NCI-H69 (cell line): ENCODE measurements at regions not wholly inside any gene's neighbourhood (a gene's known extent, or its start where the extent isn't known, plus 50 kb on each side); places are given as distances from the start of the nearest gene placed in this dataset.
A peak's percentile ranks its signal among the peaks of the same experiment; 100 is the strongest.

Experiments used
- DNase-seq: peaks from one replicate; lab custom pipeline; 2025; lab: John Stamatoyannopoulos, UW

DNA sequence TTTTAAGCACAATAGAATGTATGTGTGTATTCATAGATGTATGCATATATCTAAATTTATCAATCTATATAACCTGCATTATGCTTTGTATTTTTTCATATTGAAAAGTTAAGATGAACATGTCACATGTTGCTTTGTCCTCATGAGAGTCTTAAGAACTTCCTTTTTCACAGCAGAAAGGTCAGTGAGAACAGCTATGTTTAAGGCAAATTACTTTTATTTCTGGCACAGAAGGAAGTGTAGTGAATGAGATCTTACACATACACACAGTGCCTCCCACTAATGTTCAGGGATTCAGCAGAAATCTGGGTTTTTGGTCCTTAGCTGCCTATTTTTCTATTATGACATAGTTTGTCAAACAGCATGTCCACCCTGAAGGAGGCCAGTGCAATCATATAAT, 134.8 kb downstream of the TMEM26 start:
- DNase-seq: no peak

- DNase-seq: no peak
Measured at GRCh38 chr10:61317706-61318105, 135.5 kb downstream of the TMEM26 start.

DNA sequence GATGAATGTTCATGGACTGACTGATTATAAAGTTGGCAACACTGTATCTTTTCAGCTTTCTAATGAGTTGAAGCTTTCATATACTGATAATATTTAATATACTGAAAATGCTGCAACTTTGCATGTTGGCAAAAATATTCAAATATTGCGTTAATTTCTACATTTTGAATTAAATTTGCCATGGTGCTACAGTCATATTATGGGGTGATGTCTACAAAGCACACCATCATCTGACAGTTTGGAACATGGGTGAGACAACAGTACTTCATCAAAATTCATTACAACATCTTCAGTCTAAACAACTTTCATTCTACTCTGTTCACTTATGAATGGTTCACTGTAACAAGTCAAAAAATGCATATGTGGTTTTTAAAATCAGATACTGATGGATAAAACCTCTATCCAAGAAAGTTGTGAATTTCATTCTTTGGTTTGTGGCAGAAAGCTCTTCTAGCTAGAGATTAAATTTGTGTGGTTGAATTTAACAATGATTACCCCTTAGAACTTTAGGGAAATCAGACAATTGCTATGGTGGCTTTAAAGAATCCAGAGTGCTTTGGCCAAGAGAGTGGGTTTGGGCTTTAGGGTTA, 136.4 kb downstream of the TMEM26 start:
- no peak for DNase-seq

DNA sequence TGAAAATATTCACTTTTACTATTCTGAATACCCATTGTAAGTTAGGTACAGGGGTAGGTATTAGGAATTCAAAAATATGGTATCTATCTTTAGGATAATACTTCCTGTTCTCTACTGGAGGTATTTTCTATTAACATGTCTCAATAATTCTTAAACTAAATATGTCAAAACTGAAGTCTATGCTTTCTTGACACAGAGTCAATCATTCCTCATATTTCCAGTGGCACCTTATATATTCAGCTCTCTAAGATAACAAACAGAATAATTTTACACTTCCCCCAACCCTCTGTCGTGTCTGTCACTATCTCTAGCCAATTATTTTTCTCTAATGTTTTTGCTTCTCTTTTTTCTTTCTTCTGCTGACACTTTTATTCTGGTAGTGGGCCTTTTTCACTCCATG, 138.9 kb downstream of the TMEM26 start:
- DNase-seq: no peak

DNA sequence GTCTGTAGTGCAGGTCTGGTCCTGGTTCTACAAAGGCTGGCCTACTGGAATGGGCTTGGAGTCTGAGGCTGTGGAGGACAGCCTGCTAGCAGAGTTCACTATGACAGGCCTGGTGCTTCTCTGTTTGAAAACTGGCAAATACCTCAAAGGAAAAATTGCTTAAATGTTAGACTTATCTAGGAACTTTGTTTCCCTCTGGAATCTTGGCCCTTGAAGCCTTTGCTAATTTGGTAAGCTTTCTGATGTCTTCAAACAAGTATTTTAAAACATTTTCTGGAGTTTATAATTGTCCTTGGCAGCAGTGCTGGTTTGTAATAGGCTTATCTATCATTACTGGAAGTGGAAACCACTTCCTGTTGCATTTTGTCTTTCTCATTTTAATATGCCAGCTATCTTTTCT, 139.7 kb downstream of the TMEM26 start:
- no peak for DNase-seq

DNA sequence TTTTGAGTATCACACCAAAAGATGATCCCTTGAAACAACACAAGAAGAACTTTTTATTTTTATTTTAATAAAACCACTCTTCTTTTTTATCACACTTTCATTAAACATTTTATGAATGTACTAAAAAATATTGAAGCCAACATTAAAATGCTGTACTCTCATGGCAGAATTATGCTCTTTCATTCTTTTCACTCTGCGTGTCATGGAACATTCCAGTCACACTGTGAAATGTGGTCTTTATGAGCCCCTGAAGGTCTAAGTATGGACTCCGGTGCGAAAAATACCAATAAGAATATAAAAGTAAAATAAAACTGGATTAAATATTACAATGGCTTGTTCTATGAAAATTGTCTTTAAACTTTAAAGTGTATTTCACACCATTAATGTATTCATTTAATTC, 148.4 kb downstream of the TMEM26 start:
- DNase-seq: no peak

- no peak for DNase-seq
Measured at GRCh38 chr10:61302124-61302523, 151.1 kb downstream of the TMEM26 start.

DNA sequence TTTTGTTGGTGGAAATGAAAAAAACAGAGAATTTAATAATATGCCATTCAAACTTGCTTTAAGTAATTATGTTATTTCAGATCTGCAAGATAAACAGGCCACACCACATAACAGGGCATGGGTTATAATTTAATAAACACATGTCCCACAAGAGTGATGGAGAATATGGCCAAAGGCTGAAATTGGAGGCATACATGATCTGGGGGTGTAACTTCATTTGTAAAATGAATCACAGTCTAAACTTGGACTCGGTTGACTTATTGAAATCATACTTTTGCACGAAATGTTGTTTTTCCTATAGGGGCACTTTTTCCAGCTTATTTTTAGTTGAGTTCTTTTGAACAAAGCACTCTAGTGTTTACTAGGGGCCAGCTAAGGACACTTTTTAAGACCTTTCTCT, 151.6 kb downstream of the TMEM26 start:
- no peak for DNase-seq

- DNase-seq: no peak
Measured at GRCh38 chr10:61299841-61300240, 153.3 kb downstream of the TMEM26 start.

DNA sequence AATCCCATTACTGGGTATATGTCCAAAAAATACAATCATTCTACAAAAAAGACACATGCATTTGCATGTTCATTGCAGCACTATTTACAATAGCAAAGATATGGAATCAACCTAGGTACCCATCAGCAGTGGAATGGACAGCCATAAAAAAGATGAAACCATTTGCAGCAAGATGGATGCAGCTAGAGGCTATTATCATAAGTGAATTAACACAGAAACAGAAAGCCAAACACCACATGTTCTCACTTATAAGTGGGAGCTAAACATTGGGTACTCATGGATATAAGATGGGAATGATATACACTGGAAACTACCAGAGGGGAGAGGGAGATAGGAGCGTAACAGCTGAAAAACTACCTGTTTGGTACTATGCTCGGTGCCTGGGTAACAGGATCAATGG, 154.0 kb downstream of the TMEM26 start:
- DNase-seq: no peak

DNA sequence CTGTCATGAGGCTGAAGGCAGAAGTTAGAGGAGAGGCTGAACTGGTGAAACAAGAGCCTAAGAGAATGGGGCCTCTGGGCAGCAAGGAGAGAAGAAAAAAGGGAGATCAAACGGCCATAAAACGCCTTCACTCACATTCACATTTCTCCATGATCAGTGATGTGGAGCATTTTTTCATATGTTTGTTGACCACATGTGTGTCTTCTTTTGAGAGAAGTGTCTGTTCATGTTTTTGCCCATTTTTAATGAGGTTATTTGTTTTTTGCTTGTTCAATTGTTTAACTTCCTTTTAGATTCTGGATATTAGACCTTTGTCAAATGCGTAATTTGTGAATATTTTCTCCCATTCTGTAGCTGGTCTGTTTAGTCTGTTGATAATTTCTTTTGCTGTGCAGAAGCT, 155.0 kb downstream of the TMEM26 start:
- DNase-seq: no peak

- DNase-seq: no peak
Measured at GRCh38 chr10:61296161-61296560, 157.0 kb downstream of the TMEM26 start.

GRCh38 chr10:61294131-61294530, 159.1 kb downstream of the TMEM26 start:
- DNase-seq: no peak

GRCh38 chr10:61289813-61290212, 163.4 kb downstream of the TMEM26 start:
- no peak for DNase-seq

- DNase-seq: no peak
Measured at GRCh38 chr10:61286686-61287085, 166.5 kb downstream of the TMEM26 start.

- DNase-seq: no peak
Measured at GRCh38 chr10:61285749-61286148, 167.4 kb downstream of the TMEM26 start.

DNA sequence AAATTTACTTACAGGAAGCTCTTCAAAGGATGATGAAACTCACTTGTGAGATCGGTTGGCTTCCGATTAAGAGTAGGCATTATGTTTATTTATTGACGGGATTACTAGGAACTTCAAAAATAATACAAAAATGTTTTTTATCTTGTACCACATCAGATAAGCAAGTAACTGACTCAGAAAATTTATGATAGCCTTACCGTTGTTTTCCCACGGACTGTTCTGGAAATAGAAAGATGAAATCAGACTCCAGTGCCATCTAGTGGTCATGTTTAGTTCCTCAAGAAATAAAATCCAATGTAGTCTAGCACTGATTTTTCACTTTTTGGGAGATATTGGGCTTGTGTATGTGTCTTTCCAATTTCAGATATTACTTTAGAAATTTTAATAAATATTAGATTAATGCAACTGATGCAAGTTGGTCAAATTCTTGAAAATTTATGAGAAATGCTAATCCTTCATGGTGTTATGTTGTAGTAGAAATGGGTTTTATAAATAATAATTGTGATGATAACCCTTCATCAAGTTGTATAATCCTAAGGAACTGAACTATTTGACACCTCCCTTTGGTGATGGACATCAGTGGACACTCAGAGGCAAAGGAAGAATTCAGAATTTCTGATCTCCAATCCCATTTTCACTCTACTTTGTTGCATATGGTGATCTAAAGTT, 168.8 kb downstream of the TMEM26 start:
- DNase-seq: peak; percentile 64

DNA sequence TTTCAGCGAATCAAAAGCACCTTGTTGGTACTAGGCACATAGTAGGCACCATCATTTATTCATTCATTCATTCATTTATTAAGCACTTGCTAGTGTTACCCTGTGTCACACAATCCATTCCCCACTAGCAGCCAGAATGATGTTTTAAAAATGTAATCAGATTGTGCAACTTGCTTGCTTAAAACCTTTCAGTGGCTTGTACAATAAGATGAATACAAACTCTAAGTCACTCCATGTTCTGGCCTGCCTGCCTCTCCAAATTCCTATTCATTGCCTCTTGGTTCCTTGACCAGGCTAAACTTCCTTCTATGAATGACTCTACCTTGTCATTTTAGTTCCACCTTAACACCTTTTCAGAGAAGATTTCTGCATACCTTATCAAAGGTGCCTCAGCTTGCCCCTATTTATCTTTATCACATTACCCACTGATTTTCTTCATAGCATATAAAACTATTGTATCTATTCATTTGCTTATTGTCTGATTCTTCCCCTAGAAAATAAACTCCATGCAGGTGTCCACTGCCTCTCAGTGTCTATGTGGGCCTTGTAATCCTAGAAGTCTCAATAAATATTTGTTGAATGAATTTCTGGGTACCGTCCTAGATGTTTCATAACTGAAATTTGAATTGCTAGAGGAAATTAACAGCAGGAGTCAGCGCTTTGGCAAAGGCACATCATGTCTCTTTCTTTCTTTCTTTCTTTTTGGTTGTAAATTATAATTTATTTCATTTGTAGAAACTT, 169.5 kb downstream of the TMEM26 start:
- no peak for DNase-seq

DNA sequence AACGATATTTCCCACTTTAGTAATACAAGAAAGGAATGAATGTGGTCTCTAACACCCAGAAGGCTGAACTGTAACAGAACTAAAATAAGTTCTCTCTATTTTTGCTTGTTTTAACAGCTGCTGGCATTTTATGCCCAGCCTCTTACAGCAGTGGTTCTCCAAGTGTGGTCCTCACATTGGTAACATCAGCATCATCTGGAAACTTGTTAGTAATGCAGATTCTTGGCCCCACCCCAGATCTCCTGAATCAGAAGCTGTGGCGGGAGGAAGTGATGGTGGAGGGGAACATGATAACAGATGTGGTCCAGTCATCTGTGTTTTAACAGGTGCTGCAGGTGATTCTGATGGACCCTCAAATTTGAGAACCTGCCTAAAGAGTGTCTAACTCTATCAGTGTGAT, 170.1 kb downstream of the TMEM26 start:
- DNase-seq: no peak

- DNase-seq: peak; percentile 16
Measured at GRCh38 chr10:61280303-61280702, 172.9 kb downstream of the TMEM26 start.

- DNase-seq: no peak
Measured at GRCh38 chr10:61279400-61279799, 173.8 kb downstream of the TMEM26 start.

- DNase-seq: no peak
Measured at GRCh38 chr10:61278556-61278955, 174.6 kb downstream of the TMEM26 start.

DNA sequence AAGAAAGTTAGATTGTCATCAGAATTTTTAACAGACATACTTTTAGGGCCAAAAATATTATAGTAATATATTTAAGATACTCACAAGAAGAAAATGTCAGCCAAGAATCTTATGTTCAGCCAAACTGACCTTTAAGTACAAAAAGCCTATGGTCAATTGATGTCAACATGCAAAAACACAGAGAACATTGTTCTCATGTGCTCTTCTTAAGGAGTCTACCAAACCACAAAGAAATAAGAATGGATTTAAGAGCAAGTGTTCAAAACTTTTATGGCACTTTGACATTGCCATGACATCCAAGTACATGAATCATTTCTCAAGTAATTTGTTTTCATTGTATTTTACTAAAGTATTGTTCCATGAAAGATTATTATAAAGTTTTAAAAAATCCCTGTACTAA, 180.4 kb downstream of the TMEM26 start:
- no peak for DNase-seq
